ENCODE measurements at regions not wholly inside any gene's neighbourhood (a gene's known extent, or its start where the extent isn't known, plus 50 kb on each side); places are given as distances from the start of the nearest gene placed in this dataset.

GRCh38 chr9:95611354-95611753 is 94.6 kb upstream of the PTCH1 start:
- ATAC-seq (ENCODE audit: poor library complexity) (no peak), DNase-seq (no peak)
- ChIA-PET POLR2A (no interaction called here), CTCF (no interaction called here)
- Histone ChIP-seq H3K27ac (ENCODE audit: low read depth in 1 of 2, low read length in 2 of 2) (no peak overlapping the region), H3K36me3 (ENCODE audit: insufficient read depth, low read length) (no peaks in the 10 kb centered on the region), H3K4me1 (ENCODE audit: insufficient read depth, low read length) (no peaks in the 10 kb centered on the region), H3K4me3 (ENCODE audit: low read length) (no peak overlapping the region), H3K9me3 (ENCODE audit: control insufficient read depth in 1 of 2, insufficient read depth in 1 of 2, low read length in 2 of 2) (peaks cover 0 to 5% of the 10 kb centered on the region in 2 experiments), H3K27me3 (ENCODE audit: control insufficient read depth in 1 of 2, insufficient read depth in 2 of 2, low read length in 2 of 2) (no peaks in the 10 kb centered on the region)
- Mint-ChIP-seq H3K4me1 (ENCODE audit: low read depth) (no peaks in the 10 kb centered on the region), H3K27ac (no peak overlapping the region), H3K36me3 (ENCODE audit: low read depth) (no peaks in the 10 kb centered on the region), H3K9me3 (no peaks in the 10 kb centered on the region), H3K27me3 (peaks cover 8% of the 10 kb centered on the region), H3K4me3 (no peak overlapping the region)
- intact Hi-C loops (cut with DNase I, micrococcal nuclease), result no loop called here
- no peak for TF ChIP-seq CTCF (IDR thresholded peaks at IDR 0.05)

GRCh38 chr9:95610006-95610785 is 93.4 kb upstream of the PTCH1 start:
- CTCF ChIA-PET, result no interaction called here
- H3K36me3 Mint-ChIP-seq (ENCODE audit: low read depth), result no peaks in the 10 kb centered on the region
- H3K36me3 ChIP-seq (ENCODE audit: insufficient read depth, low read length), result no peaks in the 10 kb centered on the region
- no peaks in the 10 kb centered on the region for H3K4me1 Mint-ChIP-seq (ENCODE audit: low read depth)
- H3K4me3 Mint-ChIP-seq, result no peak overlapping the region
- DNase-seq (no peak), ATAC-seq (ENCODE audit: poor library complexity) (no peak)
- no peaks in the 10 kb centered on the region for H3K4me1 ChIP-seq (ENCODE audit: insufficient read depth, low read length)
- intact Hi-C loops (cut with DNase I, micrococcal nuclease), result no loop called here
- POLR2A ChIA-PET, result no interaction called here
- H3K27ac ChIP-seq (ENCODE audit: low read depth in 1 of 2, low read length in 2 of 2), result no peak overlapping the region
- peaks cover 5% of the 10 kb centered on the region for H3K27me3 Mint-ChIP-seq
- no peak for TF ChIP-seq CTCF (IDR thresholded peaks at IDR 0.05)
- no peaks in the 10 kb centered on the region for H3K9me3 Mint-ChIP-seq
- H3K4me3 ChIP-seq (ENCODE audit: low read length), result no peak overlapping the region
- H3K9me3 ChIP-seq (ENCODE audit: control insufficient read depth in 1 of 2, insufficient read depth in 1 of 2, low read length in 2 of 2), result peaks cover 0 to 2% of the 10 kb centered on the region in 2 experiments
- no peaks in the 10 kb centered on the region for H3K27me3 ChIP-seq (ENCODE audit: control insufficient read depth in 1 of 2, insufficient read depth in 2 of 2, low read length in 2 of 2)
- no peak overlapping the region for H3K27ac Mint-ChIP-seq

- Histone ChIP-seq H3K4me3 (ENCODE audit: low read length) (no peak overlapping the region), H3K9me3 (ENCODE audit: control insufficient read depth in 1 of 2, insufficient read depth in 1 of 2, low read length in 2 of 2) (no peaks in the 10 kb centered on the region), H3K36me3 (ENCODE audit: insufficient read depth, low read length) (no peaks in the 10 kb centered on the region), H3K27me3 (ENCODE audit: control insufficient read depth in 1 of 2, insufficient read depth in 2 of 2, low read length in 2 of 2) (no peaks in the 10 kb centered on the region), H3K27ac (ENCODE audit: low read depth in 1 of 2, low read length in 2 of 2) (no peak overlapping the region), H3K4me1 (ENCODE audit: insufficient read depth, low read length) (no peaks in the 10 kb centered on the region)
- TF ChIP-seq CTCF (IDR thresholded peaks at IDR 0.05), result no peak
- no peak overlapping the region for H3K27ac Mint-ChIP-seq
- H3K36me3 Mint-ChIP-seq (ENCODE audit: low read depth), result no peaks in the 10 kb centered on the region
- no peaks in the 10 kb centered on the region for H3K27me3 Mint-ChIP-seq
- H3K4me3 Mint-ChIP-seq, result no peak overlapping the region
- no peaks in the 10 kb centered on the region for H3K9me3 Mint-ChIP-seq
- CTCF ChIA-PET, result no interaction called here
- POLR2A ChIA-PET, result no interaction called here
- intact Hi-C loops (cut with DNase I, micrococcal nuclease), result no loop called here
- ATAC-seq (ENCODE audit: poor library complexity) (no peak), DNase-seq (no peak)
- H3K4me1 Mint-ChIP-seq (ENCODE audit: low read depth), result no peaks in the 10 kb centered on the region
Observed at GRCh38 chr9:95609426-95609825, 92.7 kb upstream of the PTCH1 start.
